Neural crest cell (in vitro differentiated cells): ENCODE measurements at regions not wholly inside any gene's neighbourhood (a gene's known extent, or its start where the extent isn't known, plus 50 kb on each side); places are given as distances from the start of the nearest gene placed in this dataset.
A peak's percentile ranks its signal among the peaks of the same experiment; 100 is the strongest.

ENCODE experiments used
- DNase-seq: peaks from one replicate; pipeline ENCODE4 v3.0.0; 2021; ENCODE audit warnings: low read depth, mixed read lengths, low spot score
- H3K27ac Mint-ChIP-seq: one replicate; pipeline ENCODE4 v1.8.0; 2021; ENCODE audit warnings: mild to moderate bottlenecking, mixed read lengths; ENCODE audit not compliant: unreplicated experiment
- H3K27me3 Mint-ChIP-seq: 2 replicates; pipeline ENCODE4 v1.8.0; 2021; ENCODE audit warnings: low read depth, mild to moderate bottlenecking, mixed read lengths
- H3K36me3 Mint-ChIP-seq: 2 replicates; pipeline ENCODE4 v1.8.0; 2021; ENCODE audit warnings: low read depth, mild to moderate bottlenecking, mixed read lengths
- H3K4me1 Mint-ChIP-seq: 2 replicates; pipeline ENCODE4 v1.8.0; 2021; ENCODE audit warnings: mixed read lengths
- H3K4me3 Mint-ChIP-seq: one replicate; pipeline ENCODE4 v1.8.0; 2021; ENCODE audit warnings: mild to moderate bottlenecking, mixed read lengths
- H3K9me3 Mint-ChIP-seq: 2 replicates; pipeline ENCODE4 v1.8.0; 2021; ENCODE audit warnings: mixed read lengths
- CTCF ChIP-seq: fragments of 200-600 bp; sonication (generic); conservative IDR thresholded peaks from 2 replicates; pipeline ENCODE4 v1.5.0; 2021; ENCODE audit warnings: antibody characterized with exemption, mild to moderate bottlenecking

GRCh38 chr4:180596888-180597483, 1646.2 kb upstream of the TENM3 start:
- H3K36me3 Mint-ChIP-seq: no peaks in the 10 kb centered on the region
- no peaks in the 10 kb centered on the region for H3K27me3 Mint-ChIP-seq
- DNase-seq: no peak
- no peaks in the 10 kb centered on the region for H3K4me1 Mint-ChIP-seq
- no peak overlapping the region for H3K4me3 Mint-ChIP-seq
- H3K27ac Mint-ChIP-seq: no peak overlapping the region
- no peak for TF ChIP-seq CTCF
- H3K9me3 Mint-ChIP-seq: no peaks in the 10 kb centered on the region

GRCh38 chr4:180598281-180598680, 1644.9 kb upstream of the TENM3 start:
- no peak for TF ChIP-seq CTCF
- no peak overlapping the region for H3K4me3 Mint-ChIP-seq
- no peaks in the 10 kb centered on the region for H3K4me1 Mint-ChIP-seq
- no peaks in the 10 kb centered on the region for H3K9me3 Mint-ChIP-seq
- H3K27me3 Mint-ChIP-seq: no peaks in the 10 kb centered on the region
- H3K36me3 Mint-ChIP-seq: no peaks in the 10 kb centered on the region
- no peak for DNase-seq
- H3K27ac Mint-ChIP-seq: no peak overlapping the region

GRCh38 chr4:180603791-180604190, 1639.4 kb upstream of the TENM3 start:
- Mint-ChIP-seq H3K4me1 (no peaks in the 10 kb centered on the region), H3K36me3 (no peaks in the 10 kb centered on the region), H3K9me3 (peaks cover 3% of the 10 kb centered on the region), H3K4me3 (no peak overlapping the region), H3K27ac (no peak overlapping the region), H3K27me3 (no peaks in the 10 kb centered on the region)
- DNase-seq: no peak
- TF ChIP-seq CTCF: no peak

GRCh38 chr4:180610324-180610723, 1632.9 kb upstream of the TENM3 start:
- Mint-ChIP-seq H3K4me3 (no peak overlapping the region), H3K9me3 (peaks cover 3% of the 10 kb centered on the region), H3K27me3 (no peaks in the 10 kb centered on the region), H3K27ac (no peak overlapping the region), H3K4me1 (no peaks in the 10 kb centered on the region), H3K36me3 (no peaks in the 10 kb centered on the region)
- no peak for TF ChIP-seq CTCF
- DNase-seq: no peak

- H3K36me3 Mint-ChIP-seq: no peaks in the 10 kb centered on the region
- DNase-seq: no peak
- TF ChIP-seq CTCF: peak; percentile 32
- H3K9me3 Mint-ChIP-seq: no peaks in the 10 kb centered on the region
- peaks cover 8% of the 10 kb centered on the region for H3K4me1 Mint-ChIP-seq
- H3K27ac Mint-ChIP-seq: no peak overlapping the region
- no peak overlapping the region for H3K4me3 Mint-ChIP-seq
- no peaks in the 10 kb centered on the region for H3K27me3 Mint-ChIP-seq
These were observed 1627.5 kb upstream of the TENM3 start for GRCh38 chr4:180615746-180616145.
